SK-N-SH treated with all-trans-retinoic acid at 6 μM for 48 hours (cell line): ENCODE measurements at regions not wholly inside any gene's neighbourhood (a gene's known extent, or its start where the extent isn't known, plus 50 kb on each side); places are given as distances from the start of the nearest gene placed in this dataset.

Experiments used
- TCF4 ChIP-seq: fragments of 250-450 bp; sonication (Bioruptor Pico); IDR thresholded peaks from 2 replicates; pipeline ENCODE4 v1.8.0; 2021; ENCODE audit warnings: mild to moderate bottlenecking, moderate library complexity, borderline replicate concordance
- ZFP30 ChIP-seq: fragments of 450-650 bp; formaldehyde crosslinking; IDR thresholded peaks from 2 replicates; pipeline ENCODE4 v1.5.0; 2022; ENCODE audit warnings: mild to moderate bottlenecking, moderate library complexity
- TF ChIP-seq, protein P1 (sequence below): fragments of 250-450 bp; sonication (Bioruptor Pico); IDR thresholded peaks from 2 replicates; pipeline ENCODE4 v1.8.0; 2020; ENCODE audit warnings: mild to moderate bottlenecking, moderate library complexity, borderline replicate concordance

DNA sequence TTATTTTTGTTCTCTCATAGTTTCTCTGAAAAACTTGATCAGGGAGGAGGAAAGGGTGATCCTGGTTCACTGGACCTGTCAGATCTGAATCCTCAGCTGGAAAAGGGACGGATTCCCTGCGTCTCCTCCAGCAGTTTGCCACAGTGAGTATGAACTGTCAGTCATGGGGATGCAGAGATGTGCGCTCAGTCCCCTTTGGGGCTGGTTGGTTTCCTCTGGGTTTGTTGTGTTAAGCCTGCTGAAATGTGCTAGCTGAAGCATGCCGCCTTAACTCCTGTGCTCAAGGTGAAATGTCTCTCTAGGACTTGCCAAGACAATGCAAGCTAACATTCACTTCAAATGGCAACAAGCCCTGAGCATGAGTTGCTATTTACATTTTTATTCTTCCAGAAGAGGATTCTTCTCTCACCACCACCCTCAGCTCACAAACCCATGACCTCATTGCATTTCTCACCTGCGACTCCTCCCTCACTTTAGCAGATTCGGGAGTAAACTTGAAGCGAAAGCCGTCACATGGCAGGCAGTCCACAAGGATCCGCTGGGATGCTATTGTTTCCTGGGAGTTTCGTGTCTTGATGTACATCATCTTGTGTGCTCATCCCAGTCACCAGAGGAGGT is 192.9 kb upstream of the FZD8 start:
- TF ChIP-seq TCF4 (CRISPR knock-in tag) (no peak), ZFP30 (CRISPR knock-in tag) (no peak)
- TF ChIP-seq, protein P1, sequence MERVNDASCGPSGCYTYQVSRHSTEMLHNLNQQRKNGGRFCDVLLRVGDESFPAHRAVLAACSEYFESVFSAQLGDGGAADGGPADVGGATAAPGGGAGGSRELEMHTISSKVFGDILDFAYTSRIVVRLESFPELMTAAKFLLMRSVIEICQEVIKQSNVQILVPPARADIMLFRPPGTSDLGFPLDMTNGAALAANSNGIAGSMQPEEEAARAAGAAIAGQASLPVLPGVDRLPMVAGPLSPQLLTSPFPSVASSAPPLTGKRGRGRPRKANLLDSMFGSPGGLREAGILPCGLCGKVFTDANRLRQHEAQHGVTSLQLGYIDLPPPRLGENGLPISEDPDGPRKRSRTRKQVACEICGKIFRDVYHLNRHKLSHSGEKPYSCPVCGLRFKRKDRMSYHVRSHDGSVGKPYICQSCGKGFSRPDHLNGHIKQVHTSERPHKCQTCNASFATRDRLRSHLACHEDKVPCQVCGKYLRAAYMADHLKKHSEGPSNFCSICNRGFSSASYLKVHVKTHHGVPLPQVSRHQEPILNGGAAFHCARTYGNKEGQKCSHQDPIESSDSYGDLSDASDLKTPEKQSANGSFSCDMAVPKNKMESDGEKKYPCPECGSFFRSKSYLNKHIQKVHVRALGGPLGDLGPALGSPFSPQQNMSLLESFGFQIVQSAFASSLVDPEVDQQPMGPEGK (CRISPR knock-in tag), result no peak
